ENCODE measurements at regions not wholly inside any gene's neighbourhood (a gene's known extent, or its start where the extent isn't known, plus 50 kb on each side); places are given as distances from the start of the nearest gene placed in this dataset.

GRCh38 chr17:34203018-34203638 is 52.0 kb upstream of the CCL2 start:
- no peak for DNase-seq

- no peak for DNase-seq
Observed at GRCh38 chr17:34204402-34204801, 50.7 kb upstream of the CCL2 start.
